Mammary epithelial cell (primary cell): ENCODE measurements at regions not wholly inside any gene's neighbourhood (a gene's known extent, or its start where the extent isn't known, plus 50 kb on each side); places are given as distances from the start of the nearest gene placed in this dataset.

Experiments used
- CTCF ChIP-seq, 2 donors: IDR thresholded peaks in 1 of 2; conservative IDR thresholded peaks in 1 of 2; 2 replicates each; pipeline ENCODE4 v1.5.1; 2011 to 2012; ENCODE audit warnings: inconsistent platforms in 2 of 2, low read length in 2 of 2, mild to moderate bottlenecking in 2 of 2, control low read depth in 1 of 2, low read depth in 1 of 2; ENCODE audit not compliant: insufficient read depth in 1 of 2; ENCODE audit errors: extremely low read depth in 1 of 2
- EZH2 ChIP-seq: IDR thresholded peaks from 2 replicates; pipeline ENCODE4 v1.6.1; 2012; ENCODE audit warnings: low read length, inconsistent platforms, borderline replicate concordance

- TF ChIP-seq CTCF (conservative IDR thresholded peaks at IDR 0.05 in 1 of 2, IDR thresholded peaks at IDR 0.05 in 1 of 2; ENCODE audit: extremely low read depth in 1 of 2, insufficient read depth in 1 of 2, low read depth in 1 of 2, low read length in 2 of 2) = no peak
- no peak for TF ChIP-seq EZH2
Measured at GRCh38 chr6:97701801-97702200, 418.8 kb upstream of the MMS22L start.
